NCI-H2107 treated with DMSO at 0.1 percent for 48 hours (cell line): ENCODE measurements at regions not wholly inside any gene's neighbourhood (a gene's known extent, or its start where the extent isn't known, plus 50 kb on each side); places are given as distances from the start of the nearest gene placed in this dataset.
"Not testable (repeated sequence)": the region's sequence is repeated elsewhere in the genome, so short reads cannot be mapped to it uniquely, and the experiment has no call there.

ENCODE experiments used
- DNase-seq: peaks from one replicate; lab custom pipeline; 2025; ENCODE audit not compliant: unreplicated experiment; lab: John Stamatoyannopoulos, UW

GRCh38 chr1:55309786-55310504 lies 94.8 kb upstream of the USP24 start:
- peak; percentile 36 for DNase-seq

- no peak for DNase-seq
These were observed 93.9 kb upstream of the USP24 start for GRCh38 chr1:55309053-55309452.

GRCh38 chr1:55305735-55306134 lies 90.6 kb upstream of the USP24 start:
- no peak for DNase-seq

GRCh38 chr1:55304229-55304740 lies 89.1 kb upstream of the USP24 start:
- DNase-seq = no peak

GRCh38 chr1:55302972-55303371 lies 87.8 kb upstream of the USP24 start:
- DNase-seq = no peak

- DNase-seq = no peak
These were observed 86.7 kb upstream of the USP24 start for GRCh38 chr1:55301912-55302311.

- no peak for DNase-seq
These were observed 85.8 kb upstream of the USP24 start for GRCh38 chr1:55300975-55301374.

- DNase-seq = no peak
These were observed 83.2 kb upstream of the USP24 start for GRCh38 chr1:55298167-55298894.

- not testable (repeated sequence) for DNase-seq
These were observed 81.1 kb upstream of the USP24 start for GRCh38 chr1:55296247-55296646.

- no peak for DNase-seq
These were observed 74.5 kb upstream of the USP24 start for GRCh38 chr1:55289614-55290013.

- no peak for DNase-seq
These were observed 73.9 kb upstream of the USP24 start for GRCh38 chr1:55289042-55289441.

GRCh38 chr1:55288245-55288644 lies 73.1 kb upstream of the USP24 start:
- peak; percentile 61 for DNase-seq

GRCh38 chr1:55287723-55288122 lies 72.6 kb upstream of the USP24 start:
- no peak for DNase-seq

- DNase-seq = no peak
These were observed 71.9 kb upstream of the USP24 start for GRCh38 chr1:55286856-55287602.

GRCh38 chr1:55285834-55286233 lies 70.7 kb upstream of the USP24 start:
- no peak for DNase-seq

- DNase-seq = peak; percentile 65
These were observed 69.7 kb upstream of the USP24 start for GRCh38 chr1:55284856-55285255.

GRCh38 chr1:55282058-55282457 lies 66.9 kb upstream of the USP24 start:
- no peak for DNase-seq

GRCh38 chr1:55280731-55281130 lies 65.6 kb upstream of the USP24 start:
- no peak for DNase-seq

GRCh38 chr1:55279627-55280026 lies 64.5 kb upstream of the USP24 start:
- DNase-seq = no peak

GRCh38 chr1:55278378-55278777 lies 63.2 kb upstream of the USP24 start:
- DNase-seq = no peak

- DNase-seq = peak; percentile 87
These were observed 62.4 kb upstream of the USP24 start for GRCh38 chr1:55277377-55278130.
